ENCODE measurements at regions not wholly inside any gene's neighbourhood (a gene's known extent, or its start where the extent isn't known, plus 50 kb on each side); places are given as distances from the start of the nearest gene placed in this dataset.
A peak's percentile ranks its signal among the peaks of the same experiment; 100 is the strongest.

- no peak for DNase-seq
Measured at GRCh38 chr18:61989138-61989537, 96.3 kb upstream of the RNF152 start.

GRCh38 chr18:61988100-61988499 lies 95.3 kb upstream of the RNF152 start:
- DNase-seq = no peak

DNA sequence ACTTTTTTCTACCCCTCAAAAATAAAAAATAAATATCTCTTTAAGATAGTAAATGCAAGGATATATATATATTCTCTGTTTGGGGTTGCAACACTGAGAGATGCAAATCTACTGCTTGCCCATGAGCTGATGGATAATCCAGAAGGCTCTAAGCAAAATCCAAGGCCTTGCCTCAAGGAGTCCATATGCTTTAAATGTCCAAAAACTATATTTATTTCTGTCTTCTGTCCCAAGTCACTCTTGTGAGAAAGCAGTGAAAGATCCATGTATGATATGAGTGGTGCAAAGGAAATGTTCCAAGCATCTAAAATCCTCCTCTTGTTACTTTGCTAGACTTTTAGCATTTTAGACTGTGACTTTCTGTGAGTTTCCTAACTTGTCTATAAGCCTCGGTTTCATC lies 92.9 kb upstream of the RNF152 start:
- DNase-seq = no peak

GRCh38 chr18:61984349-61984748 lies 91.5 kb upstream of the RNF152 start:
- no peak for DNase-seq

DNA sequence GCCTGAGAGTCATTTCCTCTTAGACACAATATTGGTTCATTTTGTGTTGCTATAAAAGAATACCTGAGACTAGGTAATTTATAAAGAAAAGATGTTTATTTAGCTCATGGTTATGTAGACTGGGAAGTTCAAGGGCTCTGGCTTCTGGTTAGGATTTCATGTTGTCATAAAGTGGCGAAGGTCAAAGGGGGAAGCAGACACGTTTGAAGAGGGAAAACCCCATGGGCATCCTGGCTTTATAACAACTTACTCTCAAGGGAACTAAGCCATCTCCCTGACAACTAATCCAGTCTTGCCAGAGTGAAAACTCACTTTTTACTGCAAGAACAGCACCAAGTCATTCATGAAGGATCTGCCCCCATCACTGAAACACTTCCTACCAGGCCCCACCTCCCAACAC lies 89.7 kb upstream of the RNF152 start:
- DNase-seq = no peak

DNA sequence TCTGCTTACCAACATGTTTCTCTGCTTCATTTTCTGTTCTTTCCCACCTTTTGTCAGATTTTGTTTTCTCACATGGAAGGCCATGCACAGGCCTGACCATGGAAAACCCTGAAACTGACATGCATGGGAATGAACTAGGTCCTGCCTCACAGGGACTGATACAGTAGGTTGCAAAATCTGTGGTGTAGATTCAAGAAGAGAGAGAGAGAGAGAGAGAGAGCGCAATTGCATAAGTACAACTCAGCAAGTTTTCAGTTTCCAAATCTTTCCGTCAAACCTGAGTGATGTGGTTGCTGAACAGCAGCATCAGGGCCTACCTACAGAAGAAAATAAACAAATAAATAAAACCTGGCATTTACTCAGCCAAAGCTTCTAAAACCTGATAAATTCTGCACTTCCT lies 87.5 kb upstream of the RNF152 start:
- DNase-seq = peak in 1 of 2 donors; percentile 15

- peak; percentile 36 to 85 for DNase-seq
Measured at GRCh38 chr18:61975526-61976326, 82.9 kb upstream of the RNF152 start.

DNA sequence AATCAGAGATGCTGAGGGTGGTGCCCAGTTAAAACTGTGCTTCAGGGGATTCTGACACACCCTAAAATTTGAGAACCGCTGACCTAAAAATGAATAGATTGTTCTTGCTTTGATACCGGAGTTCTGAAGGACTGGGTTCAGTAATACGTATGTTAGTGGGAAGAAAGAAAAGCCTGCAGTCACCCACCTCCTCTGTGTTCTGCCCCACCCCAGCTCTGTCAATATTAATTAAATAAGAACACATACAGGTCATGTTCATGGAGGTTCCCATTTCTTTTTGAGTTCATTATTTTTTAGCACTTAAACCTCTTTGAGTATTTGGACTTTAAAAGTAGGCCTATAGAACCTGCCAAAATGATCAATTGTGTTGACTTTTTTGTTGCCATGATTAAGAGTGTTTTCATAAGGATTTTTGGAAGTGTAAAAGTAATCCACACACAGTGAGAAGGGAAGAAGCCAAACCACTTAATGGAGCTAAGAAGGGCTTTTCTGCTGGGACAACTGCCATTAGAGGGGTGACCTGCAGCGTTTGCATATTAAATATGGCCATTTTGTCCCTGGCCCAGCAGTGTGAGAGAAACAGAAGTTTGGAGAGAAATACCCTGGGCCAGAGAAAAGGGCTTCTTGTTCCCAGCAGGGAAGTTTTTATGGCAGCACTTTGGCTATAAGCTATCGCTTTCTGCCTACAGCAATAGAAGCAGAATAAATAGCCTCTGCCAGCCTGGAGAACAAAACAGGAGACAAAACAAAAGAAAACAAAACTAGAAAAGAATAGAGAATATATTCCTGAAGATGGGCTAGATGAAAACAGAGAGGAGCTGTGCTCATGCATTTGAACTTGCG lies 80.7 kb upstream of the RNF152 start:
- no peak for DNase-seq

GRCh38 chr18:61972389-61973264 lies 79.8 kb upstream of the RNF152 start:
- DNase-seq = no peak

- no peak for DNase-seq
Measured at GRCh38 chr18:61967252-61967891, 74.6 kb upstream of the RNF152 start.

DNA sequence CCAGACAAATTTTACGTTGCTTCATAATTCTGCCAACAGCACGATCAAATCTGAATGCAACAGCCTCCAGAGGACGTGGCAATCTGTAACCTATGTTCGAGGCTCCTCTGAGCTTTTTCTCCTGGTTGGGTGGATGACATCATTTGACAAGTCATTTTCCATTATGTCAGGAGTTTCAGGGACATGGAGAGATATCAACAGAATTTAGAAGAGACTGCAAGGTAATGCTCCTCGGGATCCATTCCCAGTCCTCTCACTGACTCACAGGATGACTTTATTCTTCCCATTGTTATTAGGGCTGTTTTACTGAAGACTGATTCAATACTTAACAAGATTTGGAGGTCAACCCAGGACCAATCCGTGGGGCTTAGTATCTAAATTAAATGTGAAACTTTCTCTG lies 72.5 kb upstream of the RNF152 start:
- no peak for DNase-seq

DNA sequence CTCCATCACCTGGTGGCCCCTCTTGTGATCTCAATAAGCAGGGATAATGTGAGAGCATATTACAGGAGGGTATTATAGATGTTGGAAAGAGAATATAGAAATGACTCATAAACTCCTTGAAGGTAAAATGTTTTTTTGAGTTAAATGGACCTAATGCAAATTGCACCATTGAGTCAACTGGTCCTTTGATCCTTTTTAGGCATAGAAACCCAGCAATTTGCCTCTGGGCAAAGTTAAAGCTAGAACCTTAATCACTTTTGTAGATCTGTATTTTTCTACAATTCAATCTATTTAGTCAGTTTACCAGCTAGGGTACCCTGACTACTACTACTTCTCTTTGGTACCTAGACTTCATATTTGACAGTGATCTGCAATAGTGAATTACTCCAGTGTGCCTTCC lies 71.8 kb upstream of the RNF152 start:
- no peak for DNase-seq

DNA sequence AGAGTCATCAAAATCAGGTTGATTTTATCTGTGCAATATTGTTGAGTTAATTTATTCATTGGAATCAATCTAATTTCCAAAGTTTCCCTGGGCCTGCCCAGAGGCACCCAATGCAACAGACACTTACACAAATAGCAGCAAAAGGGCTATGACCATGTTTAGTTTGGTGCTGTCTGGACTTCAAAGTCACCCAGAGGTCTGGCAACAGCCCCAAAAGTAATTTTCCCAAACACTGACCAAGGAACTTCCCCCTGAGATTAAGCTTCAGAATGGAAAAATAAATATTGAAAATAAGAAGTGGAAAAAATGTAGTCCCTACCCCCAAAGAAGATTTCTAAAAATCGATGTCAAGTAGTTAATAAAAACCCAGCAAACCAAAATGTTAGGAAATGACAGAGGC lies 70.9 kb upstream of the RNF152 start:
- no peak for DNase-seq

DNA sequence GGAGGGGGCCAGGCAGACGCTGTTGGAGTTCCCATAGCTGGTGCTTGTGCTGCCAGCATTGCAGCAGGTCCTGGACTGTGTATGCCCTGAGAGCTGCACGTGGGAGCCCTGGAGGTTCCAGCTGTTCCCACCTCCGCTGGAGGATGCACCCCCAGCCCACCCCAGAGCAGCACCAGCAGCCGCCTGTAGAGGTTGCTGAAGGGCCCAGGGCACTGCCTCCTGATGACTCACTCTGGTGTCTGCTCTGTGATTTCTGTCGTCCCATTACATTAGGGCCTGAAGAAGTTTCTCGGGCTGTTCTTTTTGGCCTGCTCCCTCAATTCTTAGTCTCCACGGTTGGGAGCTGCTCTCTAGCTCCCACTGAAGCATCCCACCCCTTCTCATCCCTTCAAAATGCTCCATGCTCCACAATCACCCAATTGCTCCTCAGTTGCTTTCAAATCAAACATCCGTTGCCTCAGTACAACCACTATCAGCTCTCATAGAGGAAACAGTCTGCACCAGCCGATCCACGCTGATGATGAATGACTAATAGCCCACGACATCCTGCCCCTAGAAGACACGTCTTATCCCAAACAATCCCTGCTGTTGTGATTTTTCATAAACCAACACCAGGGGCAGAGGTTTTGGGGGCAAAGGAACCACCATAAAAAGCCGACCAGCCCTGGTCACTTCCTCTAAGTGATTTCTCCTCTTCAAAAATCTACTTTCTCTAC lies 65.2 kb upstream of the RNF152 start:
- DNase-seq = no peak

DNA sequence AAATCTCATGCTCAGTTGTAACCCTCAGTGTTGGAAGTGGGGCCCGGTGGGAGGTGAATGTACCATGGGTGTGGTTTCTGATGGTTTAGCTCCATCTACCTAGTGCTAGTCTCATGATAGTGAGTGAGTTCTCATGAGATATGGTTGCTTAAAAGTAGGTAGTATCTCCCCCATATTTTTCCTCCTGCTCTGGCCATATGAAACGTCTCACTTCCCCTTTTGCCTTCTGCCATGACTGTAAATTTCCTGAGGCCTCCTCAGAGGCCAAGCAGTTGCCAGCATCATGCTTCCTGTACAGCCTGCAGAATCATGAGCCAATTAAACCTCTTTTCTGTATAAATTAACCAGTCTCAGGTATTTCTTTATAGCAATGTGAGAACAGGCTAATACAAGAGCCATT lies 62.8 kb upstream of the RNF152 start:
- DNase-seq = no peak

DNA sequence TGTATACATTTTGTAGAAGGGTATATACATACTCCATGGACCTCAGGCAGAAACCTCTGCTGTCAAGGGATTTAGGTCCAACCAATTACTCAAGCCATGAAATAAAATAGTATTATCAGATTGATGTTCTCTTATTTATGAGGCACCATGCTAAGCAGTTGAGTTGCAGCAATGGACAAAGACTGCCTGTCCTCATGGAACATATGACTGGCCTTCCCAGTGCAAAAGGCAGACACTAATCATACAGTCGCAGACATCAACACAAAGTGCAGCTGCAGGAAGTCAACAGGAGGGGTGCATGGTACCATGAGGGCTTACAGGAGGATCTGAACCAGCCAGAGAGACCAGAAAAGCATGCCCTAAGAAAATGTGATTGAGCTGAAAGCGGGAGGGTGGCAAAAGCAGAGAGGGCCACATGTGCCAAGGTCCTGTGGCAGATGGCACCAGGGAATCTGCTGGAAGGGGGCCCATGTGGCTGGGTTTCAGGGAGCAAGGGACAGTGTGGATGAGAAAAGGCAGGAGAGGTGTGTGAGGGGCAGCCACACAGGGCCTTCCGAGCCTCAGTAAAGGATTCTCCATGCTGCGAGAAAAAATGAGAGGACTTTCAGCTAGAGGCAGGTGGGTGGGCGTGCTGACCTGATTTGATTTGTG lies 61.4 kb upstream of the RNF152 start:
- DNase-seq = no peak

DNA sequence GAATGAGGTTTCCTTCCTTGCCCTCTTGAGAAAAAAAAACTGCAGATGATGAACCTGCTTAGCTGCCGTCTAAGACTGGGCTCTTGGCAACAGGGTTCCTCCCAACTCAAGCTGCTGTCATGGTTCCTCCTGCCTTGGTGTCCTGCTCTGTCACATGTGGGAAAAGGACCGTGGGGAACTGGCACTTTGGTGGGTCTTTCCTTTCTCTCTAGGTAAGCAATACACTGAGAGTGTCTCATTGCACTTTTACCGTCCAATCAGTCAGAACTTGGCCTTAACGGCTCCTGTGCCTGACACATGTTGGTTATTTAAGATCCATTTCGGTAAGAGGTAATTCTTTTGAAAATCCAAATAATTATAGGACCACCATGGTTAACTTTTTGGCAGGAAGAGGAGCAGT lies 60.8 kb upstream of the RNF152 start:
- no peak for DNase-seq

DNA sequence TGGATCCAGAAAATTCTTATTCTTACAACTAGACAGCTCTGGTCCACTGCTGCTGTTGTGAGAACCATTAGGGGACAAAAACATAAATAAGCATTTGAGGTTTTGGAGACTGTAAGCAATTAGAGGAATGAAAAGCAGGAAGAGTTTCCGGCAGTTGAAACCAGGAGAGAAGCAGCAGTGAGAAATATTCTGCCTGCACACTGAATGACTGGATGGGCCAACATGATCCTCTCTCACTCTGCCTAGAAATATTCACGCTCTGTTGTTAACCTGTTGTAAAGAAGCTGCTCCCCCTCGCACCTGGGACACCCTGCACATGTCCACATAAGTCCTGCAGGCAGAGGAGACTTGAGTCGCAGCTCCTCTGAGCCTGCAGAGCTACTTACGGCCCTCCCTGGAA lies 60.4 kb upstream of the RNF152 start:
- no peak for DNase-seq

GRCh38 chr18:61951396-61951795 lies 58.6 kb upstream of the RNF152 start:
- no peak for DNase-seq

- DNase-seq = no peak
Measured at GRCh38 chr18:61950371-61950770, 57.6 kb upstream of the RNF152 start.

GRCh38 chr18:61949946-61950345 lies 57.1 kb upstream of the RNF152 start:
- DNase-seq = no peak
